ENCODE measurements at regions not wholly inside any gene's neighbourhood (a gene's known extent, or its start where the extent isn't known, plus 50 kb on each side); places are given as distances from the start of the nearest gene placed in this dataset.
A peak's percentile ranks its signal among the peaks of the same experiment; 100 is the strongest.
"Not testable (repeated sequence)": the region's sequence is repeated elsewhere in the genome, so short reads cannot be mapped to it uniquely, and the experiment has no call there.

DNA sequence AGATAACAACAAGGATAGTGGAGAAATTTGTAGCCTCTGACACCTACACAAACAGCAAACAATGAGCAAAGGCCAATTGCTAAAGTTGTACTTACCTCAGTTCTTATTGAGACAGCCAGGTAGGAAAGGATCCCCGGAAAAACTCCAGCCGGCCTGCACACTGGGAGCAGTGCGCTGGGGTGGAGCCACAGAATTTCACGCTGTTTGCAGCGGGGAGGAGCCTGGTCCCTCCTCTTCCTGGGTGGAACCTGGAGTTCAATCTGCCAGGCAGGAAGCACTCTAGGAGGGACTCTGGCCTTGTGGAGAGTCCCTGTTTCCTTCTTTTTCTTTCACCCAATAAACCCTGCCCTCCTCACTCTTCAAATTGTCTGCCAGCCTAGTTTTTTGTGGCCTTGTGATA is 382.6 kb upstream of the TGIF2LX start:
- DNase-seq (ENCODE audit: low read depth) = not testable (repeated sequence)

DNA sequence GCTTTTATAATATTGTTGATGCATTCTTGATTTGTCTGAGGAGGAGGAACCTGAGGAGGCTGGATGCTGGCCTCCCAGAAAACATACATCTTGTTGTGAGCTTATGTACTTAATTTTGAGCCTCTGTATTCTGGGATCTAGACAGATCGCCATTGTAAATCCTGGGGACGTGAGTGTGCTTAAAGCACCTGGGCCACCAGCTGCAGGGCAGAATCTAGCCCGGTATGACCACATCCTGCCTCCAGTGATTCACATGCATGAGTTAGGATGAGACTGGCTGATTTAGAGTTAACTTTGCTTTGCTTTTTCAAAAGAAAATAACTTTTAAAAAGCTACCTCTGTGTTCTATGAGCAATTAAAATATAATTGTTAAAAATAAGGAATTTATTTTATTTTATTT is 364.6 kb upstream of the TGIF2LX start:
- not testable (repeated sequence) for DNase-seq (ENCODE audit: low read depth); H3K4me3 ChIP-seq (ENCODE audit: low read depth, low read length)

More for the DNA sequence above, 382.6 kb upstream of the TGIF2LX start:
- not testable (repeated sequence) for H3K4me3 ChIP-seq (ENCODE audit: low read depth, low read length)

DNA sequence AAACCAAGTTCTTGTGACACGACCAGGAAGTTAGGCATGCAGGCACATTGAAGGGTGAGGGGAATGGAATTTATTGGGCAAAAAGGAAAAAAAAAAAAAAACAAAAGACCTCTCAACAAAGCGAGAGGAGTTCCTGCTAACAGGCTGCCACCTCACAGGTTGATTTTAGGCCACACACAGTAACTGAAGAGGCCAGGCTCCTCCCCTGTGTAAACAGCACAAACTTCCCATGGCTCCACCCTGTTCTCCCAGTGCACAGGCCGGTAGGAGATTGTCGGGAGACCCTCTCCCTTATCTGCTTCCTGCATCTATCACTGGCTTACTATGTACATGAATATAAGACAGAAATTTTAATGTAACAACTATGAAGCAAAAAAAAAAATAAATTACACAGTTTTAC is 359.6 kb upstream of the TGIF2LX start:
- H3K4me3 ChIP-seq (ENCODE audit: low read depth, low read length) = not testable (repeated sequence)

DNA sequence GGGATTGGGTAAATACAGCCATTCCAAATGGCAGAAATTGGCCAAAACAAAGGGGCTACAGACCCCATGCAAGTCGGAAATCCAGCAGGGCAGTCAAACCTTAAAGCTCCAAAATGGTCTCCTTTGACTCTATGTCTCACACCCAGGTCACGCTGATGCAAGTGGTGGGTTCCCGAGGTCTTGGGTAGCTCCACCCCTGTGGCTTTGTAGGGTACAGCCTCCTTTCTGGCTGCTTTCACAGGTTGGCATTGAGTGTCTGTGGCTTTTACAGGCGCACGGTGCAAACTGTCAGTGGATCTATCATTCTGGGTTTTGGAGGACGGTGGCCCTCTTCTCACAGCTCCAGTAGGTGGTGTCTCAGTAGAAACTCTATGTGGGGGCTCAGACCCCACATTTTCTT is 358.6 kb upstream of the TGIF2LX start:
- not testable (repeated sequence) for DNase-seq (ENCODE audit: low read depth); H3K4me3 ChIP-seq (ENCODE audit: low read depth, low read length)

More for the DNA sequence above, 359.6 kb upstream of the TGIF2LX start:
- not testable (repeated sequence) for DNase-seq (ENCODE audit: low read depth)

DNA sequence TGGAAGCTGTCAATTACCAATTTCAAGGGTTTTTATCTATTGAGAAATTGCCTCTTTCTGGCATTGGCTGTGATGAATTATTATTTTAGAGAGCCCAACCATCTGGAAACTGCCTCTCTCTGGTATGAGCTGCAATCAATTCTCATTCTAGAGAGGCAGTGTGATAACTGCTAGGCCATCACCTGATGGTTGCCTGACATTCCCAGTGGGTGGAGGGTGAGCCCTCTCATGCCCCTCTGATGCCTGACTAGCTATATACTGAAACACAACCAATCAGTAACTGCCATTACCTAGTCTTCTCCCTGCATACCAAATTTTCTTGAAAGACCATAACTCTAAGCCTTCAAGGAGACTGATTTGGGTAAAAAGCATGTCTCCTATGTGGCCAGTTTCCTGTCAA is 353.9 kb upstream of the TGIF2LX start:
- DNase-seq (ENCODE audit: low read depth); H3K4me3 ChIP-seq (ENCODE audit: low read depth, low read length): not testable (repeated sequence)

DNA sequence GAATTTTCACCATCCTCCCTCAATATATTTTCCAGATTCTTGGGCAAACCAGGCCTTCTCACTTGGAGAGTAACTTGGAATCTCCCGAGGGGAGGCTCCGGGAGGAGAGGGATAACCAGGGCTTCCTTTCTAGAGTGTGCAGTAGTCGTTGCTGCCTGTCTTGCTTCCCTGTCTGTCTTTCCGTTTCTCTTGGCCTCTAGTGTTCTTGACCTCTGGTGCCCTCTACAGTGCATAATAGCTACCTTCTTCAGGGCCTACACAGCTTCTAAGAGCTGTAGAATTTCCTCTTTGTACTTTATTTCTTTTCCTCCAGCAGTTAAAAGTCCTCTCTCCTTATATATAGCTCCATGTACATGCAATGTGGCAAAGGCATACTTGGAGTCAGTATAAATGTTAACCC is 339.8 kb upstream of the TGIF2LX start:
- DNase-seq (ENCODE audit: low read depth); H3K4me3 ChIP-seq (ENCODE audit: low read depth, low read length): not testable (repeated sequence)

DNA sequence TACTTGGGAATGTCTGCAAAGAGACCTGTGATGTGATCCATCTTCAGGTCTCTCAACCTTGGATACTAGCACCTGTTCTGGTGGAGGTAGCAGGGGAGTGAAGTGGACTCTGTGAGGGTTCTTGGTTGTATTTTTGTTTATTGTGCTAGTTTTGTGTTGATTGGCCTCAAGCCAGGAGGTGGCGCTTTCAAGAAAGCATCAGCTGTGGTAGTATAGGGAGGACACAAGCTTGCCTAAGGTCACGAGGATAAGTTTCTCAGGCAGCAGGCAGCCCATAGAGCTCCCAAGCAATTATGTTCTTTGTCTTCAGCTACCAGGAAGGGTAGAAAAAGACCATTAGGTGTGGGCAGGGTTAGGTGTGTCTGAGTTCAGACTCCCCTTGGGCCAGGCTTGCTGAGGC is 289.9 kb upstream of the TGIF2LX start:
- DNase-seq (ENCODE audit: low read depth); H3K4me3 ChIP-seq (ENCODE audit: low read depth, low read length): not testable (repeated sequence)

DNA sequence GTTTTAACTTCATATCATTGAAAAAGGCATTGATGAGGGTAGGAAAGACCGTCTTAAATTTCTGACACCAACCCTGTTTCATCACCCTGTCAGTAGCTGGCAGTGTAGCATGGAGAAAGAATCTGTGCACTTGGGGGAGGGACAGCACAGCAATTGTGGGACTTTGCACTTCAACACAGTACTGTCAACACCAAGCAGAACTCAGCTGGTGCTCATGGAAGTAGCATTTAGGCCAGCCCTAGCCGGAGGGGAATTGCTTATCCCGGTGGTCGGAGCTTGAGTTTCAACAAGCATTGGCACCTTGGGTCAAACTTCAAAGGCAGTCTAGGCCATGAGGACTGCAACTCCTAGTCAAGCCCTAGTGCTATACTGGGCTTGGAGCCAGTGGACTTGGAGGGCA is 285.8 kb upstream of the TGIF2LX start:
- not testable (repeated sequence) for H3K4me3 ChIP-seq (ENCODE audit: low read depth, low read length); DNase-seq (ENCODE audit: low read depth)

DNA sequence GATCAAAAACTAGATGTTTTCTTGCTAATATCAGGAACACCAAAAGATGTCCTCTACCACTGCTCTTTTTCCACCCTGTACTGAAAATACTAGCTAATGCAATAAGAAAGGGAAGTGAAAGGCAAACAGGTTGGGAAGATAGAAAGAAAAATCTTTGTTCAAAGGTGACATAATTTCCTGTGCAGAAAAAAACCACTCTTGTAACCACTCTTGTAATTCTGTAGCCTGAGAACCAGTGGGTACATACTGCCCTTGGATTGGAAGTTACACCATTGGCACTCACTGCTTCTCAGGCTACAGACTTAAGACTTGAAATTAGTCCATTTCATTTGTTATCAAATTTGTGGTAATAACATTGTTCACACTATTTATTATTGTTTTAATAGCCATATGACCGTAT is 263.0 kb upstream of the TGIF2LX start:
- H3K4me3 ChIP-seq (ENCODE audit: low read depth, low read length); DNase-seq (ENCODE audit: low read depth): not testable (repeated sequence)

DNA sequence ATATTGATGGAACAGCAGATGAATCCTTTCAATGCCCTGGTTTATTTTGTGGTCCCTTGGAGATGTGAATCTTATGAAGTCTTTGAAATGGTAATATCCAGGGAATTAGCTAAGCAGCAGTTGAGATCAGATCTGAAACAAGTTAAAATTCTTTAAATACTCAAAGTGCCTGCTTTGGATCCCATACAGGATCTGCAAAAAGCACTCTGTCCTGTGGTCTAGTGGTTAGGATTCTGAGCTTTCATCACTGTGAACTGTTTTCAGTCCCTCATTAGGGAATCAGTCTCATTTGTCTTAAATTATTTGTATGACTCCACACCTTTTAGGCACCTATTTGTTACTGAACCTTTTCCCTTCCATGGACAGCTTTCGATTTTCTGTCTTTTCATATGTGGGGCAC is 215.2 kb upstream of the TGIF2LX start:
- not testable (repeated sequence) for DNase-seq (ENCODE audit: low read depth); H3K4me3 ChIP-seq (ENCODE audit: low read depth, low read length)

DNA sequence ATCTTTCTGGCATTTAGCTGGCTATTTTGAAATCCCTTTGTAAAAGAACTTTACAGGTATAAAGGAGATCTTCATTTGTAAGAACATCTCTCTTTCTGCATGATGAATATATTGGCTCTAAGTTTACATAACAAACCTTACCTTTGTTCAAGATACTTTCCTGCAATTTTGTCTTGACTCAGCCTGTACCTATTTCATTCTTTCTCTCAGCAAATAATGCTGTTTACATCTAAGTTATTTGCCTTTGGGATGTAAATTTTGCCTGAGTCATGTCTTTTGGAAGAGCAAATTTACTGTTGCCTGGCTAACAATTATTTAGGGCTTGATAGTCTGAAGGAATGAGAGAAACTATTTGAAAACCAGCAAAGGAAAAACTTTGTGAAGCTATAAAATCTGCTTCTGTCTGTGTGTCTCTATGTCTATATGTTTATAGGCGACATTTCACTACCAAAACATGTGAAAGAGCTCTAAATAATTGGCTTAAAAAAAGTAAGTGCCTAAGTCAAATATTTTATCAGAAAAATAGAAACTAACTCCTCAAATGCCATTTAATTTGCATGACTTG is 214.3 kb upstream of the TGIF2LX start:
- not testable (repeated sequence) for DNase-seq (ENCODE audit: low read depth); H3K4me3 ChIP-seq (ENCODE audit: low read depth, low read length)

DNA sequence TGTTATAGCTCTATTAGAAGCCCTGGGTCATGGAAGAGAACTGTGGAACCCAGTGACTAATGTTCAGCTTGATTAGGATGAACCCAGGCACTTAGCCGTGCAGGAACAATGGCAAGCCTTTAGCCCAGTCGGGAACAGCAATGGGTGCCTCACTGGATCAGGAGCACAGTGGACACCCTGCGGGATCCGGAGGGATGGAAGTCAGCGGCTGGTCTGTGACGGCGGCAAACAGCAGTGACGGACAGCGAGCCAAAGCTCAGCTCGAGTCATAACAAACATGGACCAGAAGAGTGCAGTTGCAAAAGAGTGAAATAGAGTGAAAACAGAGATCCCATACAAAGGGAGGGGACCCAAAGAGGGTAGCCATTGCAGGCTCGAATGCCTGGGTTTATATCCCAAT is 187.3 kb upstream of the TGIF2LX start:
- not testable (repeated sequence) for H3K4me3 ChIP-seq (ENCODE audit: low read depth, low read length); DNase-seq (ENCODE audit: low read depth)

DNA sequence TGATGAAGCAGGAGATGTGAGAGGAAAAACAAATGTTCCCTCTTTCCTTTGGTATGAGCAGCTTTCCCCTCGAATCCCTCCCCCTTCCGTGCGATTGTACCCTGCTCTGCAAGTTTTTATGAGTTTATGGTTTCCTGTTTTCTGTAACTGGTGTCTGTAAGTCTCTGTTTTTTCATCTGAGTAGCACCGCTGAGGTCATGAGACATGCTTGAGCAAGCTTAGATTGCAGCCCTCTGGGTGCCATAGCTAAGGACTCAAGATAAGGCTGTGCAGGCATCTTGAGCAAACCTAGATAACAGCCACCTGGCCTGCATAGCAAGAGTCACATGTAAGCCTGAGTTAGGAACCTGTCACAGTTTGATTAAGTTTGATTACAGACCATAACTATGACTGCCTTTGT is 165.2 kb upstream of the TGIF2LX start:
- DNase-seq (ENCODE audit: low read depth); H3K4me3 ChIP-seq (ENCODE audit: low read depth, low read length): not testable (repeated sequence)

DNA sequence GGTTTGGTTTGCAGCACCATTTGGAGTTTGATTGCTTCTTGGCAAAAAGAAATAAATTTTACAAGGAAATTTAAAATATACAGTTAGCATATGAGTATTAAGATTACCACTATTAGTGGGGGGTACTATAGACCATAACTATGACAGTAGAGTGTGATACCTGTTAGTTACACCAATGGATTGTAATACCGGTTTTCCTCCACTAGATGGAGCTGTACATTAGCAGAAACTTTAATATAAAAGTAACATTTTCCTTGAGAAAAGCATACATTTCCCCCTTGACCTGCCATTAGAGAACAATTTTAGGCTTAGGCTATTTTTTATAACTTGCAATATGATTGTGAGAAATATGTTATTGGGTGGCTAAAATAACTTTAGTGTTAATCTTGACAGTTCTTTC is 163.9 kb upstream of the TGIF2LX start:
- H3K4me3 ChIP-seq (ENCODE audit: low read depth, low read length) = not testable (repeated sequence)
- TF ChIP-seq, protein P1, sequence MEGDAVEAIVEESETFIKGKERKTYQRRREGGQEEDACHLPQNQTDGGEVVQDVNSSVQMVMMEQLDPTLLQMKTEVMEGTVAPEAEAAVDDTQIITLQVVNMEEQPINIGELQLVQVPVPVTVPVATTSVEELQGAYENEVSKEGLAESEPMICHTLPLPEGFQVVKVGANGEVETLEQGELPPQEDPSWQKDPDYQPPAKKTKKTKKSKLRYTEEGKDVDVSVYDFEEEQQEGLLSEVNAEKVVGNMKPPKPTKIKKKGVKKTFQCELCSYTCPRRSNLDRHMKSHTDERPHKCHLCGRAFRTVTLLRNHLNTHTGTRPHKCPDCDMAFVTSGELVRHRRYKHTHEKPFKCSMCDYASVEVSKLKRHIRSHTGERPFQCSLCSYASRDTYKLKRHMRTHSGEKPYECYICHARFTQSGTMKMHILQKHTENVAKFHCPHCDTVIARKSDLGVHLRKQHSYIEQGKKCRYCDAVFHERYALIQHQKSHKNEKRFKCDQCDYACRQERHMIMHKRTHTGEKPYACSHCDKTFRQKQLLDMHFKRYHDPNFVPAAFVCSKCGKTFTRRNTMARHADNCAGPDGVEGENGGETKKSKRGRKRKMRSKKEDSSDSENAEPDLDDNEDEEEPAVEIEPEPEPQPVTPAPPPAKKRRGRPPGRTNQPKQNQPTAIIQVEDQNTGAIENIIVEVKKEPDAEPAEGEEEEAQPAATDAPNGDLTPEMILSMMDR (IDR thresholded peaks at IDR 0.05; ENCODE audit: insufficient read depth, low read length) = peak; percentile 57
- peak; percentile 12 for DNase-seq (ENCODE audit: low read depth)

DNA sequence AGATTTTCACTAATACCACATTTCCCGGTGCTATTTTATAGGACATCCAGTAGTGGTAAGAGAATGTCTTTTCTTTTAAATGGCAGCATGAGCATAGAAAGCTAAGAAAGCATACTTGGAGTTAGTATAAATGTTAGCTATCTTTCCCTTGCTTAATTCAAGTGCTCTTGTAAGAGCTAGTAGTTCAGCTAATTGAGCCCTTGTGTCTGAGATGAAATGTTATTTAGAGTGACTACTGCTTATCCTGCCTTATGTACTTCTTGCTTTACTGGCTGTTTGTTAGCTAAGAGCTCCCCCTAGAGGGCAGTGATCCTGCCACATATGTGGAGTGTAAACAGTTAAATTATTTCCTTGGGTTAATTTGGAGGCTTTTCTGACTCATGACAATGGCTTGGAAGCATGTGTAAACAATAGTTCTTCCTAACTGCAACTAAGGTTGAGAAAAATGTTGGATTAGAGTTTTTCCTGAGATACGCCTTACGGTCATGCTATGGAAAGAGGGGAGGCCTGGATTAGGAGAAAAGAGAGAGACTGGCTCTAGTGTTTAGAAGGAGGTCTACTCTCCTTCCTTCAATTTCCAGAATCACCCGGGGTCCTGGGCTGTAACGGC is 162.5 kb upstream of the TGIF2LX start:
- not testable (repeated sequence) for DNase-seq (ENCODE audit: low read depth); H3K4me3 ChIP-seq (ENCODE audit: low read depth, low read length)

DNA sequence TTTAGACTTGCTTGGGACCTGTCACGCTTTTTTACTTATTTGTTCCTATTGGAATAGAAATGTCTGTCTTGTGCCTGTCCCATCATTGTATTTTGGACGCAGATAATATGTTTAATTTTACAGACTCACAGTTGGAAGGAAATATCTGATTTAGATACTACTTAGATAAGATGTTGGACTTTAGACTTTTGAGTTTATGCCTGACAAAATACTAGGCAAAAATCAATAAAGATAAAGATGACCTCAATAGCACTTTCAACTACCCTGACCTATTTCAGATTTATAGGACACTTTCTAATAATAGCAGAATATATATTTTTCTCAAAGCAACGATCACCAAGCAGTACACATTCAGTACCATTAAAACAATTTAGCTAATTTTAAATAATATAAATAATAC is 150.1 kb upstream of the TGIF2LX start:
- not testable (repeated sequence) for H3K4me3 ChIP-seq (ENCODE audit: low read depth, low read length); DNase-seq (ENCODE audit: low read depth)

DNA sequence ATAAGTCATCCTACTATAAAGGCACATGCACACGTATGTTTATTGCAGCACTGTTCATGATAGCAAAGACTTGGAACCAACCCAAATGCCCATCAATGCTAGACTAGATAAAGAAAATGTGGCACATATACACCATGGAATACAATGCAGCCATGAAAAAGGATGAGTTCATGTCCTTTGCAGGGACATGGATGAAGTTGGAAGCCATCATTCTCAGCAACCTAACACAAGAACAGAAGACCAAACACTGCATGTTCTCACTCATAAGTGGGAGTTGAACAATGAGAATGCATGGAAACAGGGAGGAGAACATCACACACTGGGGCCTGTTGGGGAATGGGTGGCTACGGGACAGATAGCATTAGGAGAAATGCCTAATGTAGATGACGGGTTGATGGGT is 110.3 kb upstream of the TGIF2LX start:
- not testable (repeated sequence) for H3K4me3 ChIP-seq (ENCODE audit: low read depth, low read length); DNase-seq (ENCODE audit: low read depth)

DNA sequence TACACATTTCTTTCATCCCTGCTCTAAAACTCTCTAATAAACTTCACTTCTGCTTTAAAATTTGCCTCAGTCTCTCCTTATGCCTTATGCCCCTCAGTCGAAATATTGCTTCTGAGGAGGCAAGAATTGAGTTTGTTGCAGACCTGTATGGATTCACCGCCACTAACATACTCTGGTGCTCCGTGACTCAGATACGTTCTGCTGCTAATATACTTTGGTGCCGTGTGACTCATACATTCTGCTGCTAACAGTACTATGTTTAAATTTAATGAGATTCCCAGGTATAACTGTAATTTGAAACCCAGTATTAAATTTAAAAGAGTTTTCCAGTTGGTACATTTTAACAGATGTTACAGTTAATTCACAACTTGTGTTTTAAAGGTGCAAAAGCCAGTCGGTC is 82.0 kb upstream of the TGIF2LX start:
- H3K4me3 ChIP-seq (ENCODE audit: low read depth, low read length); DNase-seq (ENCODE audit: low read depth): not testable (repeated sequence)

Data from fibroblast of the aortic adventitia (primary cell).